BJ (cell line): ENCODE measurements at regions not wholly inside any gene's neighbourhood (a gene's known extent, or its start where the extent isn't known, plus 50 kb on each side); places are given as distances from the start of the nearest gene placed in this dataset.
A peak's percentile ranks its signal among the peaks of the same experiment; 100 is the strongest.

Experiments used
- CTCF ChIA-PET: fragments of 350-600 bp; formaldehyde crosslinking; extraction: SDS; loops from one replicate; lab custom pipeline; 2021; ENCODE audit warnings: antibody characterized with exemption, inconsistent platforms; lab: Yijun Ruan, JAX
- POLR2A ChIA-PET: fragments of 300-600 bp; sonication (Branson Sonifier 250); formaldehyde crosslinking; extraction: SDS; loops from one replicate; lab custom pipeline; 2021; ENCODE audit warnings: antibody characterized with exemption; lab: Charles Lee
- DNase-seq: peaks from one replicate; pipeline ENCODE4 v3.0.0-alpha.2; 2011; ENCODE audit warnings: low read depth
- H3K27me3 ChIP-seq: 2 replicates; pipeline ENCODE4 v1.6.0; 2011; ENCODE audit warnings: low read length; ENCODE audit not compliant: control insufficient read depth, insufficient read depth
- H3K36me3 ChIP-seq: 2 replicates; pipeline ENCODE4 v1.5.1; 2011; ENCODE audit warnings: low read length; ENCODE audit not compliant: control insufficient read depth, insufficient read depth
- H3K4me3 ChIP-seq: 2 replicates; pipeline ENCODE4 v1.5.1; 2011; ENCODE audit warnings: low read depth, mild to moderate bottlenecking, control low read depth, low read length
- CTCF ChIP-seq: IDR thresholded peaks from 2 replicates; pipeline ENCODE4 v1.5.1; 2011; ENCODE audit warnings: low read depth, mild to moderate bottlenecking, control low read depth, inconsistent platforms, low read length, moderate library complexity; ENCODE audit not compliant: insufficient read depth

DNA sequence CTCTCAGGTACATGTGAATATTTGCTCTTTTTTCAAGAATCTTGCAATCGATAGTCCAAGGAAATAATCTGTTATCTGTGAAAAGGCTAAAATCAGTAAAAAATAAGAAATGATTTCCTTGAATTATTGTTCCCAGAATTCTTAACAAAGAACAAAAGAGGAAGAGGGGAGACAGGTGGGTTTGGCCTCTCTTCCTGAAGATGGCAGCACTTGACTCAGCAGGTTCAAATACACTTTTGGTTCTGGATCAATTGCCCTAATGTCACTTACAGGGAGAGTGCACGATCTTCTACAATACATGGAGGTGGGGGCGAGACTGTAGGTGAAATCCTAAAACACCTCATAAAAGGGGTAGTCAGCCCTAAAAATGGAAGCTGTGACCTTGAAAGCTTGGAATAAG lies 358.7 kb downstream of the IRS2 start:
- no peaks in the 10 kb centered on the region for H3K27me3 ChIP-seq
- ChIA-PET POLR2A (no interaction called here), CTCF (no interaction called here)
- no peaks in the 10 kb centered on the region for H3K36me3 ChIP-seq
- H3K4me3 ChIP-seq, result no peak overlapping the region
- TF ChIP-seq CTCF, result no peak
- no peak for DNase-seq

DNA sequence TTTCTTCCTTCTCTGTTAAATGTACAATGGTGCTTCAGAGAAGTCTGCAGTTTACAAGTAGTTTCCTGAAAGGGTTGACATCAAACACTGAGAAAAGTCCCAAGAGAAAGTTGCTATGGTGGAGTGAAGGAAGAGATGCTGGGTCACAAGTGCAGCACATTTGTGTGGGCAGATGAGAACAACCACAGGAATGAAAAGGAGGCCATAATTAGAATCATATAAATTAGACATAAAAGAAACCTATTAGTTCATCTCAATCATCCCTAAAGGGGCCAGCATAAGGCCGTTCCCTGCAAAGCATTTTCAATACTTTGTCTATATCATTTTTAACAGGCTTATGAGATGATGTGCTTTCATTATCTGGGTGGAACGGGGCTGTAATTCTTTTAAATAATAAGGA lies 359.2 kb downstream of the IRS2 start:
- H3K36me3 ChIP-seq, result no peaks in the 10 kb centered on the region
- peak; percentile 8 for DNase-seq
- no peak for TF ChIP-seq CTCF
- no peak overlapping the region for H3K4me3 ChIP-seq
- ChIA-PET POLR2A (no interaction called here), CTCF (no interaction called here)
- H3K27me3 ChIP-seq, result no peaks in the 10 kb centered on the region

DNA sequence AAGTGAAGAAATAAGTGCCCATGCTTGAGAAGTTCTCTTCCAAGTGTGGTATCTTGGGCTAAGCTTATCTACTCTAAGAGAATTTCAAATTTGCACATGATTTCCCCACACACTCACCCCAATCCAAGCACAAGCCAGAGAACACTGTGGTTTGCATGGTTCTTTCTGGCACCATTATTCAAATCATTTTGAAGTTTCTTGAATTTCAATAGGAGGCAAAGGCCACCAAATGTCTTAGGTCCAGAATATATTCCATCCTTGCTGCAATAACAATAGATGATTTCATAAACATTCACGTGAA lies 359.7 kb downstream of the IRS2 start:
- POLR2A ChIA-PET, result no interaction called here

DNA sequence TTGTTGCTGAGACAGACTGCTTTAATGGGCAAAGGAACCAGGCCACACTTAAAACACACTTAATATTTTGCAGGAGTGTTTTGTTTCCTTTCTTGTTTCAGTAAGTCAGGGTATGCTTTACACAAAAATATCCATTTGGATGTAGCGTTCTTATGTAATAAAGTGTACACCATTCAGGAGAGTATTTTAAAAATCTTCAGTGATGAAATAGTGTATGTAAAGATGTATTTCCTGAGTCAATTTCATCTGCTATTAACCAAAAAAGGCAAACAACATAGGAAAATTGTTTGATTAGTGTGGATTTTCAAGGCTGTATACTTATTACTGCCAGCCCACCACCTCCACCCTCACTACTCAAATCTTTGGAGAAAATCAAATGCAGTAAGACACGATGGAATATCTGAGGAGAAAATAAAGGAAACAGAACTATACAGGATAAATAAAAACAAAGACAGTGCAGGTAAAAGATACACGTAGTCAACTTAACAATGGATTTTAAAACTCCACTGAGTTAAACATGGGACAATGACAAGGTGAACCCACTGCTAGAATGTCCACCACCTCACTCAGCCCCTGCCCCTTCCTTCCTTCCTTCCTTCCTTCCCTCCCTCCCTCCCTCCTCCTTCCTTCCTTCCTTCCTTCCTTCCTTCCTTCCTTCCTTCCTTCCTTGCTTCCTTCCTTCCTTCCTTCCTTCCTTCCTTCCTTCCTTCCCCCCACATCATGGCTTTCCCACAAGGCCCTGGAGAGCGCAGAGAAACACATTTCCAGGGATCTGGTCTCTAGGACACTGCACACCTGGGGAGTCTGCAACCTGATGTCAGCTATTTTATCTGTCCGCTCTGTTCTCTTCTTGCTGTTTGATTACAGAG lies 360.3 kb downstream of the IRS2 start:
- Histone ChIP-seq H3K4me3 (no peak overlapping the region), H3K36me3 (no peaks in the 10 kb centered on the region), H3K27me3 (no peaks in the 10 kb centered on the region)
- ChIA-PET CTCF (no interaction called here), POLR2A (no interaction called here)
- DNase-seq, result no peak
- no peak for TF ChIP-seq CTCF

More for the DNA sequence above, 359.7 kb downstream of the IRS2 start:
- CTCF ChIA-PET, result no interaction called here
- Histone ChIP-seq H3K27me3 (no peaks in the 10 kb centered on the region), H3K4me3 (no peak overlapping the region), H3K36me3 (no peaks in the 10 kb centered on the region)
- TF ChIP-seq CTCF, result no peak
- DNase-seq, result no peak

GRCh38 chr13:109422161-109422560 lies 364.2 kb downstream of the IRS2 start:
- Histone ChIP-seq H3K36me3 (no peaks in the 10 kb centered on the region), H3K27me3 (no peaks in the 10 kb centered on the region), H3K4me3 (no peak overlapping the region)
- POLR2A ChIA-PET, result no interaction called here
- DNase-seq, result no peak
- no peak for TF ChIP-seq CTCF
- CTCF ChIA-PET, result no interaction called here
